ENCODE measurements at regions not wholly inside any gene's neighbourhood (a gene's known extent, or its start where the extent isn't known, plus 50 kb on each side); places are given as distances from the start of the nearest gene placed in this dataset.

- RAD21 ChIA-PET (ENCODE audit: low non-redundant PET in 1 of 2, low total read pairs in 2 of 2, uncharacterized antibody in 2 of 2, unreplicated experiment in 2 of 2): no interaction called here
- DNase-seq (ENCODE audit: low read depth, low spot score) (no peak), ATAC-seq (no peak)
- Histone ChIP-seq H3K27me3 (ENCODE audit: insufficient read depth, low read length) (no peaks in the 10 kb centered on the region), H3K9me3 (ENCODE audit: control insufficient read depth in 1 of 2, insufficient read depth in 1 of 2, low read depth in 1 of 2, low read length in 2 of 2) (no peaks in the 10 kb centered on the region), H3K4me1 (ENCODE audit: control insufficient read depth in 1 of 2, insufficient read depth in 2 of 2, low read length in 2 of 2) (peaks cover 0 to 6% of the 10 kb centered on the region in 2 experiments; a peak in 1 of 4 replicates), H3K9ac (ENCODE audit: low read length) (no peak overlapping the region), H3K4me3 (replicated peaks in 1 of 2; ENCODE audit: low read depth in 1 of 2, low read length in 2 of 2) (no peak overlapping the region), H3K79me2 (ENCODE audit: insufficient read depth, low read length) (no peaks in the 10 kb centered on the region), H3K36me3 (ENCODE audit: control insufficient read depth in 1 of 2, insufficient read depth in 2 of 2, low read length in 2 of 2) (no peaks in the 10 kb centered on the region), H4K20me1 (ENCODE audit: insufficient read depth) (no peaks in the 10 kb centered on the region), H2AFZ (ENCODE audit: low read depth, low read length, poor library complexity, severe bottlenecking) (no peak overlapping the region), H3K27ac (ENCODE audit: low read depth, low read length) (no peak overlapping the region), H3K4me2 (ENCODE audit: low read length) (no peak overlapping the region), H3K9me2 (ENCODE audit: insufficient read depth) (no peaks in the 10 kb centered on the region)
- TF ChIP-seq EGR1 (IDR thresholded peaks at IDR 0.05; ENCODE audit: low read depth) (no peak), SP1 (IDR thresholded peaks at IDR 0.05; ENCODE audit: low read depth) (no peak), POLR2AphosphoS5 (IDR thresholded peaks at IDR 0.05; ENCODE audit: low read depth, low read length) (no peak), ZBTB33 (IDR thresholded peaks at IDR 0.05; ENCODE audit: extremely low read depth, insufficient replicate concordance, low read length) (no peak), SRF (IDR thresholded peaks at IDR 0.05; ENCODE audit: low read depth) (no peak), TCF7L2 (IDR thresholded peaks at IDR 0.05; ENCODE audit: borderline replicate concordance, extremely low read depth, insufficient read depth, insufficient read length) (no peak), YY1 (IDR thresholded peaks at IDR 0.05; ENCODE audit: extremely low read depth, insufficient replicate concordance, low read depth, low read length) (no peak), CBX3 (IDR thresholded peaks at IDR 0.05; ENCODE audit: low read depth) (no peak), SIN3A (IDR thresholded peaks at IDR 0.05; ENCODE audit: low read depth) (no peak)
- TF ChIP-seq, protein P1, sequence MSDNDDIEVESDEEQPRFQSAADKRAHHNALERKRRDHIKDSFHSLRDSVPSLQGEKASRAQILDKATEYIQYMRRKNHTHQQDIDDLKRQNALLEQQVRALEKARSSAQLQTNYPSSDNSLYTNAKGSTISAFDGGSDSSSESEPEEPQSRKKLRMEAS (IDR thresholded peaks at IDR 0.05): no peak
- TF ChIP-seq, protein P2, sequence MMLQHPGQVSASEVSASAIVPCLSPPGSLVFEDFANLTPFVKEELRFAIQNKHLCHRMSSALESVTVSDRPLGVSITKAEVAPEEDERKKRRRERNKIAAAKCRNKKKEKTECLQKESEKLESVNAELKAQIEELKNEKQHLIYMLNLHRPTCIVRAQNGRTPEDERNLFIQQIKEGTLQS (IDR thresholded peaks at IDR 0.05): no peak
- TF ChIP-seq, protein P3, sequence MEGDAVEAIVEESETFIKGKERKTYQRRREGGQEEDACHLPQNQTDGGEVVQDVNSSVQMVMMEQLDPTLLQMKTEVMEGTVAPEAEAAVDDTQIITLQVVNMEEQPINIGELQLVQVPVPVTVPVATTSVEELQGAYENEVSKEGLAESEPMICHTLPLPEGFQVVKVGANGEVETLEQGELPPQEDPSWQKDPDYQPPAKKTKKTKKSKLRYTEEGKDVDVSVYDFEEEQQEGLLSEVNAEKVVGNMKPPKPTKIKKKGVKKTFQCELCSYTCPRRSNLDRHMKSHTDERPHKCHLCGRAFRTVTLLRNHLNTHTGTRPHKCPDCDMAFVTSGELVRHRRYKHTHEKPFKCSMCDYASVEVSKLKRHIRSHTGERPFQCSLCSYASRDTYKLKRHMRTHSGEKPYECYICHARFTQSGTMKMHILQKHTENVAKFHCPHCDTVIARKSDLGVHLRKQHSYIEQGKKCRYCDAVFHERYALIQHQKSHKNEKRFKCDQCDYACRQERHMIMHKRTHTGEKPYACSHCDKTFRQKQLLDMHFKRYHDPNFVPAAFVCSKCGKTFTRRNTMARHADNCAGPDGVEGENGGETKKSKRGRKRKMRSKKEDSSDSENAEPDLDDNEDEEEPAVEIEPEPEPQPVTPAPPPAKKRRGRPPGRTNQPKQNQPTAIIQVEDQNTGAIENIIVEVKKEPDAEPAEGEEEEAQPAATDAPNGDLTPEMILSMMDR (IDR thresholded peaks at IDR 0.05 in 2 of 3, conservative IDR thresholded peaks at IDR 0.05 in 1 of 3; ENCODE audit: borderline replicate concordance in 1 of 3, insufficient read depth in 1 of 3, low read depth in 2 of 3, low read length in 2 of 3): no peak
- CTCF ChIA-PET: no interaction called here
- BruUV-seq (replicated peaks): no TSS peak
- intact Hi-C loops (cut with micrococcal nuclease): no loop called here
- POLR2A ChIA-PET: no interaction called here
Observed at GRCh38 chr3:162764808-162765071, 1268.1 kb downstream of the OTOL1 start.

Measured in HCT116 (cell line).